HL-60 (cell line): ENCODE measurements at regions not wholly inside any gene's neighbourhood (a gene's known extent, or its start where the extent isn't known, plus 50 kb on each side); places are given as distances from the start of the nearest gene placed in this dataset.

Experiments used
- DNase-seq, 2 experiments: peaks; one replicate each; pipeline ENCODE4 v3.0.0-alpha.2; 2010 to 2020; ENCODE audit warnings: low read depth in 1 of 2, low spot score in 1 of 2
- H3K27ac ChIP-seq: fragments of 250-450 bp; sonication (Bioruptor Pico); replicated peaks from 2 replicates; pipeline ENCODE4 v1.5.1; 2020; ENCODE audit warnings: mild to moderate bottlenecking, moderate library complexity
- H3K27me3 ChIP-seq: fragments of 250-450 bp; sonication (Bioruptor Pico); 2 replicates; pipeline ENCODE4 v1.5.1; 2021; ENCODE audit warnings: mild to moderate bottlenecking, moderate library complexity; ENCODE audit not compliant: insufficient read depth, poor library complexity, severe bottlenecking
- H3K4me3 ChIP-seq: replicated peaks from 2 replicates; pipeline ENCODE4 v1.5.1; 2011; ENCODE audit warnings: mild to moderate bottlenecking, control low read depth, low read length; ENCODE audit not compliant: insufficient read depth
- GABPA ChIP-seq: IDR thresholded peaks from 2 replicates; pipeline ENCODE4 v1.6.1; 2012; ENCODE audit warnings: low read depth
- POLR2AphosphoS5 ChIP-seq: IDR thresholded peaks from 2 replicates; pipeline ENCODE4 v1.6.1; 2012; ENCODE audit warnings: low read depth
- SPI1 ChIP-seq: IDR thresholded peaks from 2 replicates; pipeline ENCODE4 v1.6.1; 2012; ENCODE audit warnings: low read depth, mild to moderate bottlenecking, borderline replicate concordance
- TF ChIP-seq, protein P1 (sequence below): IDR thresholded peaks from one replicate; pipeline ENCODE4 v1.5.1; 2011; ENCODE audit warnings: low read length, control low read depth, inconsistent platforms; ENCODE audit not compliant: insufficient read depth
- TF ChIP-seq, protein P2 (sequence below): IDR thresholded peaks from 2 replicates; pipeline ENCODE4 v1.6.1; 2012; ENCODE audit warnings: low read depth; ENCODE audit not compliant: insufficient replicate concordance

DNA sequence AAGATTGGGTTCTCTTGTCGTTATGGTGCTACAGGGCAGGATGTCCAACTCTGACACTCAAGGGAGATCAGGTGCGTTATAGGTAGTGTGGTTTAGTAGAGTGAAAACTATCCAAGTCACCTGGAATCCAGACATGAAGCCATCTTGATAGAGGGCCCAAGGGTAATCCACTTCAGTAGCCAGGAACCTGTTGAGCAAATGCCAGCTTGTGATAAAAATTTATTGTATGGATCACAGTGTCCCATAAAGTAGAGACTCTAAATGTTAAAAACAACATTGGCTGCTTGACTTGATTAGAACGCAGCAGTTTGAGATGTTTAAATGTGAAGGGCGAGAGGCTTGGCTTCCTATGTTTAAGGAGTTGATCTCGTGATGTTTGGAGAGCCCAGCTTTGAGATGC lies 105.7 kb upstream of the GMDS start:
- no peak for DNase-seq
- no peaks in the 10 kb centered on the region for H3K27me3 ChIP-seq
- TF ChIP-seq SPI1 (no peak), POLR2AphosphoS5 (no peak), GABPA (no peak)
- TF ChIP-seq, protein P1, sequence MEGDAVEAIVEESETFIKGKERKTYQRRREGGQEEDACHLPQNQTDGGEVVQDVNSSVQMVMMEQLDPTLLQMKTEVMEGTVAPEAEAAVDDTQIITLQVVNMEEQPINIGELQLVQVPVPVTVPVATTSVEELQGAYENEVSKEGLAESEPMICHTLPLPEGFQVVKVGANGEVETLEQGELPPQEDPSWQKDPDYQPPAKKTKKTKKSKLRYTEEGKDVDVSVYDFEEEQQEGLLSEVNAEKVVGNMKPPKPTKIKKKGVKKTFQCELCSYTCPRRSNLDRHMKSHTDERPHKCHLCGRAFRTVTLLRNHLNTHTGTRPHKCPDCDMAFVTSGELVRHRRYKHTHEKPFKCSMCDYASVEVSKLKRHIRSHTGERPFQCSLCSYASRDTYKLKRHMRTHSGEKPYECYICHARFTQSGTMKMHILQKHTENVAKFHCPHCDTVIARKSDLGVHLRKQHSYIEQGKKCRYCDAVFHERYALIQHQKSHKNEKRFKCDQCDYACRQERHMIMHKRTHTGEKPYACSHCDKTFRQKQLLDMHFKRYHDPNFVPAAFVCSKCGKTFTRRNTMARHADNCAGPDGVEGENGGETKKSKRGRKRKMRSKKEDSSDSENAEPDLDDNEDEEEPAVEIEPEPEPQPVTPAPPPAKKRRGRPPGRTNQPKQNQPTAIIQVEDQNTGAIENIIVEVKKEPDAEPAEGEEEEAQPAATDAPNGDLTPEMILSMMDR = no peak
- TF ChIP-seq, protein P2, sequence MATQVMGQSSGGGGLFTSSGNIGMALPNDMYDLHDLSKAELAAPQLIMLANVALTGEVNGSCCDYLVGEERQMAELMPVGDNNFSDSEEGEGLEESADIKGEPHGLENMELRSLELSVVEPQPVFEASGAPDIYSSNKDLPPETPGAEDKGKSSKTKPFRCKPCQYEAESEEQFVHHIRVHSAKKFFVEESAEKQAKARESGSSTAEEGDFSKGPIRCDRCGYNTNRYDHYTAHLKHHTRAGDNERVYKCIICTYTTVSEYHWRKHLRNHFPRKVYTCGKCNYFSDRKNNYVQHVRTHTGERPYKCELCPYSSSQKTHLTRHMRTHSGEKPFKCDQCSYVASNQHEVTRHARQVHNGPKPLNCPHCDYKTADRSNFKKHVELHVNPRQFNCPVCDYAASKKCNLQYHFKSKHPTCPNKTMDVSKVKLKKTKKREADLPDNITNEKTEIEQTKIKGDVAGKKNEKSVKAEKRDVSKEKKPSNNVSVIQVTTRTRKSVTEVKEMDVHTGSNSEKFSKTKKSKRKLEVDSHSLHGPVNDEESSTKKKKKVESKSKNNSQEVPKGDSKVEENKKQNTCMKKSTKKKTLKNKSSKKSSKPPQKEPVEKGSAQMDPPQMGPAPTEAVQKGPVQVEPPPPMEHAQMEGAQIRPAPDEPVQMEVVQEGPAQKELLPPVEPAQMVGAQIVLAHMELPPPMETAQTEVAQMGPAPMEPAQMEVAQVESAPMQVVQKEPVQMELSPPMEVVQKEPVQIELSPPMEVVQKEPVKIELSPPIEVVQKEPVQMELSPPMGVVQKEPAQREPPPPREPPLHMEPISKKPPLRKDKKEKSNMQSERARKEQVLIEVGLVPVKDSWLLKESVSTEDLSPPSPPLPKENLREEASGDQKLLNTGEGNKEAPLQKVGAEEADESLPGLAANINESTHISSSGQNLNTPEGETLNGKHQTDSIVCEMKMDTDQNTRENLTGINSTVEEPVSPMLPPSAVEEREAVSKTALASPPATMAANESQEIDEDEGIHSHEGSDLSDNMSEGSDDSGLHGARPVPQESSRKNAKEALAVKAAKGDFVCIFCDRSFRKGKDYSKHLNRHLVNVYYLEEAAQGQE = no peak
- no peak overlapping the region for H3K4me3 ChIP-seq
- H3K27ac ChIP-seq = no peak overlapping the region

DNA sequence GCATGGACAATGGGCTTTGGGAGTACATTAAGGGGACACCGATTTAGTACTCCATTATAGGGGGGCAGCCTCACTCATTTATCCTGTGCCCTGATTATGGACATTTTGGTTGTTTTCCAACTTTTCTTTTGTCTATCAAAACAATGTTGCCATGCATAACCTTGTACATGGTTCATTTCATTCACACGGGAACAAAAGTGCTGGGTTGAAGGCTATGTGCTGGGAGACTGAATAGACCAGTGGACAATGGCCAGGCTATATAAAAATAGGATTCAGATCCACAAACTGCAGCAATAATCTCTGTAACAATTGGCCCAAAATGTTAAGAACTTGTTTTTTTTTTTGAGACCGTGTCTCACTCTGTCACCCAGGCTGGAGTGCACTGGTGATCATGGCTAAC lies 100.7 kb upstream of the GMDS start:
- no peak for DNase-seq
- no peaks in the 10 kb centered on the region for H3K27me3 ChIP-seq
- TF ChIP-seq POLR2AphosphoS5 (no peak), SPI1 (no peak), GABPA (no peak)
- TF ChIP-seq, protein P2 = no peak
- TF ChIP-seq, protein P1 = no peak
- no peak overlapping the region for H3K4me3 ChIP-seq
- no peak overlapping the region for H3K27ac ChIP-seq

DNA sequence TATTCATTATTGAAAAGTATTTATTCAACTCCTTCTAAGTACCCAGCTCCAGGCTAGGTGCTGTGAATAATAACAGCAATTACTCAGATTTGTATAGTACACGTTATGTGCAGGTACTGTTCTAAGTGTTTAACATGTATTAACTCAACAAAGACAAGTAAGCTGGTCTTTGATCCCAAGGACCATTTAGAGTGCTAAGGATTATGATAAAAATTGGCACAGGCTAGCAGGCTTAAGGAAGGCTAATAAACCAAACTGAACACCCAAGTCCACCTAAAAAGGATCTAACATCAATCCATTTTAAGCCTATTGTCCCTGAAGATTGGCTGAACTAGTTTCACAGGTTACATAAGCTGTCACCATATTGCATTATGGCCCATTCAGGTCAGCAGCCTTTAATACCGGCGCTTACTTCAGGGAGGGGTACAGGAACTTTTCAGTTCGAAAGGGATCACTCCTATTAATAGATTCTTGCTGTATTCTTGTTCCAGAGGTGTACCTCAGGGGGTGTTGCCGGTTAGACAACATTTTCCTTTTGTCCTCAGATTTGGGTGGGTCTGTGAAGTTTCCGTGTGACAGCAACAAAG lies 99.0 kb upstream of the GMDS start:
- no peak for DNase-seq
- Histone ChIP-seq H3K27me3 (no peaks in the 10 kb centered on the region), H3K4me3 (no peak overlapping the region), H3K27ac (no peak overlapping the region)
- TF ChIP-seq POLR2AphosphoS5 = no peak
- no peak for TF ChIP-seq GABPA
- TF ChIP-seq, protein P2 = no peak
- TF ChIP-seq, protein P1 = no peak
- no peak for TF ChIP-seq SPI1
